GM12878 (cell line): ENCODE measurements at regions not wholly inside any gene's neighbourhood (a gene's known extent, or its start where the extent isn't known, plus 50 kb on each side); places are given as distances from the start of the nearest gene placed in this dataset.

Experiments
- ATAC-seq: fragments of 200-7000 bp; cut with Tn5 transposase; 3 replicates; pipeline ENCODE4 v1.9.1; 2020; ENCODE audit warnings: mild to moderate bottlenecking, moderate library complexity
- BruUV-seq: library from RNA; stranded (reverse); fragments of 400-500 nt; replicated peaks from 2 replicates; lab custom pipeline; 2021; lab: Mats Ljungman, UMichigan
- CTCF ChIA-PET: fragments of 300-600 bp; sonication (Branson Sonifier 250); formaldehyde crosslinking; extraction: SDS; loops from one replicate; lab custom pipeline; 2021; ENCODE audit warnings: inconsistent platforms; lab: Yijun Ruan, JAX
- POLR2A ChIA-PET: fragments of 350-600 bp; formaldehyde crosslinking; extraction: SDS; loops from one replicate; lab custom pipeline; 2021; ENCODE audit warnings: inconsistent platforms; lab: Charles Lee
- RAD21 ChIA-PET: fragments of 300-600 bp; sonication (Branson Sonifier 250); formaldehyde crosslinking; loops from one replicate; lab custom pipeline; 2023; ENCODE audit warnings: antibody characterized with exemption; ENCODE audit not compliant: unreplicated experiment; lab: Charles Lee
- SMC1A ChIA-PET: fragments of 300-600 bp; sonication (Branson Sonifier 250); formaldehyde crosslinking; loops from one replicate; lab custom pipeline; 2023; ENCODE audit not compliant: unreplicated experiment, uncharacterized antibody; lab: Charles Lee
- DNase-seq: peaks from one replicate; pipeline ENCODE4 v3.0.0-alpha.2; 2011; ENCODE audit warnings: low read depth, low spot score
- FAIRE-seq: peaks from 3 replicates; lab custom pipeline; 2011; peaks lifted over from hg19 to GRCh38; lab: Jason Lieb, UNC
- H2AFZ ChIP-seq: 2 replicates; pipeline ENCODE4 v1.6.0; 2011; ENCODE audit warnings: low read depth, low read length, control low read depth; ENCODE audit not compliant: control insufficient read depth
- H3K27ac ChIP-seq: 2 replicates; pipeline ENCODE4 v1.5.1; 2011; ENCODE audit warnings: control low read depth; ENCODE audit not compliant: control insufficient read depth, insufficient read depth
- H3K27me3 ChIP-seq, 2 experiments: replicated peaks in 1 of 2; 2 replicates each; pipeline versions ENCODE4 v1.6.0 to v1.6.1; 2011; ENCODE audit warnings: low read length in 1 of 2; ENCODE audit not compliant: control insufficient read depth in 2 of 2, insufficient read depth in 2 of 2
- H3K36me3 ChIP-seq, 2 experiments: 2 replicates each; pipeline ENCODE4 v1.5.1; 2011; ENCODE audit warnings: low read length in 1 of 2; ENCODE audit not compliant: control insufficient read depth in 2 of 2, insufficient read depth in 2 of 2
- H3K4me1 ChIP-seq: 2 replicates; pipeline ENCODE4 v1.6.1; 2011; ENCODE audit warnings: mild to moderate bottlenecking, low read length, moderate library complexity, mixed read lengths; ENCODE audit not compliant: control insufficient read depth, insufficient read depth
- H3K4me2 ChIP-seq: 2 replicates; pipeline ENCODE4 v1.6.0; 2011; ENCODE audit warnings: control low read depth; ENCODE audit not compliant: control insufficient read depth, insufficient read depth
- H3K4me3 ChIP-seq: fragments of 200-600 bp; sonication (generic); 2 replicates; pipeline ENCODE4 v1.5.1; 2016
- H3K79me2 ChIP-seq: 2 replicates; pipeline ENCODE4 v1.6.0; 2011; ENCODE audit warnings: low read length; ENCODE audit not compliant: control insufficient read depth, insufficient read depth
- H3K9ac ChIP-seq: 2 replicates; pipeline ENCODE4 v1.8.0; 2011; ENCODE audit warnings: low read length, control low read depth, mixed read lengths; ENCODE audit not compliant: control insufficient read depth, insufficient read depth
- H3K9me3 ChIP-seq: replicated peaks from 3 replicates; pipeline ENCODE4 v1.5.1; 2011; ENCODE audit warnings: mild to moderate bottlenecking, low read length; ENCODE audit not compliant: control insufficient read depth, insufficient read depth
- H4K20me1 ChIP-seq: 2 replicates; pipeline ENCODE4 v1.6.0; 2011; ENCODE audit not compliant: control insufficient read depth, insufficient read depth
- ATF7 ChIP-seq: fragments of 450-650 bp; IDR thresholded peaks from 2 replicates; pipeline ENCODE4 v1.6.1; 2016; ENCODE audit warnings: low read depth, mild to moderate bottlenecking
- BCL11A ChIP-seq: IDR thresholded peaks from 2 replicates; pipeline ENCODE4 v1.6.1; 2011; ENCODE audit warnings: low read depth, low read length
- BRCA1 ChIP-seq: IDR thresholded peaks from 2 replicates; pipeline ENCODE4 v1.6.1; 2011; ENCODE audit warnings: low read depth, low read length, improper control_type of control experiment
- CBX3 ChIP-seq: fragments of 200-600 bp; sonication (generic); IDR thresholded peaks from 2 replicates; pipeline ENCODE4 v1.6.1; 2016; ENCODE audit warnings: low read depth, borderline replicate concordance
- E2F8 ChIP-seq: fragments of 450-650 bp; IDR thresholded peaks from 2 replicates; pipeline ENCODE4 v1.6.1; 2018; ENCODE audit warnings: mild to moderate bottlenecking, low read depth, moderate library complexity; ENCODE audit not compliant: partially characterized antibody
- IRF5 ChIP-seq: fragments of 450-650 bp; IDR thresholded peaks from 2 replicates; pipeline ENCODE4 v1.6.1; 2017; ENCODE audit warnings: borderline replicate concordance
- NFIC ChIP-seq: IDR thresholded peaks from 2 replicates; pipeline ENCODE4 v1.6.1; 2012; ENCODE audit warnings: low read depth, mild to moderate bottlenecking, inconsistent platforms, low read length, moderate library complexity
- PBX3 ChIP-seq: IDR thresholded peaks from 2 replicates; pipeline ENCODE4 v1.6.1; 2011; ENCODE audit warnings: mild to moderate bottlenecking, low read depth, low read length, moderate library complexity; ENCODE audit not compliant: insufficient replicate concordance
- SRF ChIP-seq, 2 experiments: IDR thresholded peaks; 2 replicates each; pipeline ENCODE4 v1.6.1; 2011; ENCODE audit warnings: low read depth in 2 of 2, low read length in 2 of 2, mild to moderate bottlenecking in 1 of 2, moderate library complexity in 1 of 2
- TCF12 ChIP-seq: IDR thresholded peaks from 2 replicates; pipeline ENCODE4 v1.6.1; 2011; ENCODE audit warnings: low read depth, mild to moderate bottlenecking, low read length
- ZNF207 ChIP-seq: fragments of 450-650 bp; IDR thresholded peaks from 2 replicates; pipeline ENCODE4 v1.6.1; 2014; ENCODE audit warnings: antibody characterized with exemption, mild to moderate bottlenecking, borderline replicate concordance
- ZNF217 ChIP-seq: fragments of 450-650 bp; IDR thresholded peaks from 2 replicates; pipeline ENCODE4 v1.6.1; 2017; ENCODE audit warnings: antibody characterized with exemption, mild to moderate bottlenecking
- ZSCAN29 ChIP-seq: fragments of 450-650 bp; IDR thresholded peaks from 2 replicates; pipeline ENCODE4 v1.6.1; 2017; ENCODE audit warnings: mild to moderate bottlenecking, moderate library complexity
- ZZZ3 ChIP-seq: IDR thresholded peaks from 2 replicates; pipeline ENCODE4 v1.6.1; 2011; ENCODE audit warnings: low read depth; ENCODE audit not compliant: control insufficient read depth, insufficient read length
- WGBS: methylation state at CpG from one replicate; pipeline ENCODE4 v1.1.6; 2016; ENCODE audit warnings: low lambda C conversion rate; ENCODE audit not compliant: insufficient replicate concordance, insufficient coverage; ENCODE audit errors: missing lambda C conversion rate; 5-methylcytosine and 5-hydroxymethylcytosine counted together
- in situ Hi-C: fragments of 300-500 bp; cut with MboI; formaldehyde crosslinking; loops from 9 replicates; pipeline ENCODE4 v1.14.3; 2018; ENCODE audit warnings: mixed read lengths
- intact Hi-C: fragments of 100-400 bp; cut with micrococcal nuclease; formaldehyde crosslinking; loops from one replicate; pipeline ENCODE4 v1.14.2; 2022; ENCODE audit not compliant: unreplicated experiment
- TF ChIP-seq, protein P1 (sequence below): fragments of 450-650 bp; IDR thresholded peaks from 2 replicates; pipeline ENCODE4 v1.6.1; 2017; ENCODE audit warnings: mild to moderate bottlenecking, moderate library complexity

DNA sequence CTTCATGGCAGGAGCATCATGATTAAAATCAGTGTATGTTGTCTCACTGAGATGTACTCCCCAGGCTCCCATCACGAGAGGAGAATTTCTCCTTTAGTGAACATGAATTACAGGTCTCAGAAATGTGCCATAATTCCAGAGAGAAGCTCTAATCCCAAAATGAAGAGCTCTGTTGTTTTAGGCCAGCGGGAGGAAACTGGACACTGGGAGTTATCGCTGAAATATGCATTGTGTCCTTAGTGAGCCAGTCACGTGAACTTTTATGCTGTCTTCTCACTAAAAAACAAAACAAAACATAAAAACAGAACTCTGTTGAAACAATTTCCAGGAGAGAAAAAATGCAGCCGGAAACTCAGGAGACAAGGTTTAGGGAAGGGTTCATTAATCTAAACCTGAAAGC is 315.7 kb upstream of the NT5E start:
- intact Hi-C loops, result no loop called here
- H3K4me3 ChIP-seq, result no peak overlapping the region
- no peaks in the 10 kb centered on the region for H3K79me2 ChIP-seq
- FAIRE-seq, result no peak
- 57% methylated on average over 5 of the region's 5 CpGs for WGBS
- DNase-seq, result no peak
- no peaks in the 10 kb centered on the region for H4K20me1 ChIP-seq
- H3K27ac ChIP-seq, result no peak overlapping the region
- ChIA-PET RAD21 (no interaction called here), POLR2A (no interaction called here), SMC1A (no interaction called here), CTCF (no interaction called here)
- H3K27me3 ChIP-seq, result no peaks in the 10 kb centered on the region; a peak in 2 of 4 replicates
- in situ Hi-C loops, result no loop called here
- no peak overlapping the region for H3K4me2 ChIP-seq
- ATAC-seq, result no peak
- H3K9ac ChIP-seq, result no peak overlapping the region
- no peaks in the 10 kb centered on the region for H3K9me3 ChIP-seq
- no peaks in the 10 kb centered on the region for H3K4me1 ChIP-seq
- H2AFZ ChIP-seq, result no peak overlapping the region
- no TSS peak for BruUV-seq
- H3K36me3 ChIP-seq, result no peaks in the 10 kb centered on the region
- TF ChIP-seq ATF7 (no peak), IRF5 (no peak), NFIC (no peak), ZNF217 (no peak), ZSCAN29 (no peak), PBX3 (no peak), ZNF207 (no peak), ZZZ3 (no peak), SRF (IDR thresholded peaks at IDR 0.05; ENCODE audit: low read depth in 2 of 2, low read length in 2 of 2) (no peak), CBX3 (no peak), TCF12 (no peak), E2F8 (no peak), BCL11A (no peak), BRCA1 (no peak)
- TF ChIP-seq, protein P1, sequence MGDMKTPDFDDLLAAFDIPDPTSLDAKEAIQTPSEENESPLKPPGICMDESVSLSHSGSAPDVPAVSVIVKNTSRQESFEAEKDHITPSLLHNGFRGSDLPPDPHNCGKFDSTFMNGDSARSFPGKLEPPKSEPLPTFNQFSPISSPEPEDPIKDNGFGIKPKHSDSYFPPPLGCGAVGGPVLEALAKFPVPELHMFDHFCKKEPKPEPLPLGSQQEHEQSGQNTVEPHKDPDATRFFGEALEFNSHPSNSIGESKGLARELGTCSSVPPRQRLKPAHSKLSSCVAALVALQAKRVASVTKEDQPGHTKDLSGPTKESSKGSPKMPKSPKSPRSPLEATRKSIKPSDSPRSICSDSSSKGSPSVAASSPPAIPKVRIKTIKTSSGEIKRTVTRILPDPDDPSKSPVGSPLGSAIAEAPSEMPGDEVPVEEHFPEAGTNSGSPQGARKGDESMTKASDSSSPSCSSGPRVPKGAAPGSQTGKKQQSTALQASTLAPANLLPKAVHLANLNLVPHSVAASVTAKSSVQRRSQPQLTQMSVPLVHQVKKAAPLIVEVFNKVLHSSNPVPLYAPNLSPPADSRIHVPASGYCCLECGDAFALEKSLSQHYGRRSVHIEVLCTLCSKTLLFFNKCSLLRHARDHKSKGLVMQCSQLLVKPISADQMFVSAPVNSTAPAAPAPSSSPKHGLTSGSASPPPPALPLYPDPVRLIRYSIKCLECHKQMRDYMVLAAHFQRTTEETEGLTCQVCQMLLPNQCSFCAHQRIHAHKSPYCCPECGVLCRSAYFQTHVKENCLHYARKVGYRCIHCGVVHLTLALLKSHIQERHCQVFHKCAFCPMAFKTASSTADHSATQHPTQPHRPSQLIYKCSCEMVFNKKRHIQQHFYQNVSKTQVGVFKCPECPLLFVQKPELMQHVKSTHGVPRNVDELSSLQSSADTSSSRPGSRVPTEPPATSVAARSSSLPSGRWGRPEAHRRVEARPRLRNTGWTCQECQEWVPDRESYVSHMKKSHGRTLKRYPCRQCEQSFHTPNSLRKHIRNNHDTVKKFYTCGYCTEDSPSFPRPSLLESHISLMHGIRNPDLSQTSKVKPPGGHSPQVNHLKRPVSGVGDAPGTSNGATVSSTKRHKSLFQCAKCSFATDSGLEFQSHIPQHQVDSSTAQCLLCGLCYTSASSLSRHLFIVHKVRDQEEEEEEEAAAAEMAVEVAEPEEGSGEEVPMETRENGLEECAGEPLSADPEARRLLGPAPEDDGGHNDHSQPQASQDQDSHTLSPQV, result no peak
